ENCODE measurements at regions not wholly inside any gene's neighbourhood (a gene's known extent, or its start where the extent isn't known, plus 50 kb on each side); places are given as distances from the start of the nearest gene placed in this dataset.

DNA sequence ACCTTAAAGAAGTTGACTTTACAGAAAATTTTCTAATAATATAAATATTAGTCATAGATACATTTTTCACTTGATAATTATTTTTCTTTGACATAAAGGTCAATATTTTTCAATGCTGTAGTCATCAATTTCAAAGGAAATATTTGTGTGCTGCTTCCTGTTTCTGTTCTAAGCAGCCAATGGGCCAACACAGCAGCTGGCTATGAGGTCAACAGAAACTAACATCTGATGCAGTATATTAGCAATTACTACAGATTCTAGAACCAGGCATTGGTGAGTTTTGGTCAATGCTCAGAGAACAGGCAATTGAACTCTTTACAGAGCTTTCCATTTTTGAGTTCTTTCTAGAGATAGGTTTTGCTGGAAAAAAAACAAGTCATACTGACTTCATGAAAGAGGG, 669.6 kb upstream of the NRSN1 start:
- H3K9ac ChIP-seq (ENCODE audit: low read length) = no peak overlapping the region
- H3K27ac ChIP-seq (ENCODE audit: low read length) = no peak overlapping the region
- no peak overlapping the region for H2AFZ ChIP-seq (ENCODE audit: low read depth, low read length)
- peaks cover 3% of the 10 kb centered on the region for H3F3A ChIP-seq (ENCODE audit: insufficient read depth, low read length, poor library complexity, severe bottlenecking)
- H3K36me3 ChIP-seq (ENCODE audit: insufficient read depth, low read length) = no peaks in the 10 kb centered on the region
- H3K9me3 ChIP-seq (ENCODE audit: low read length) = no peaks in the 10 kb centered on the region
- H3K79me2 ChIP-seq (replicated peaks; ENCODE audit: insufficient read depth, low read length) = no peaks in the 10 kb centered on the region
- H4K20me1 ChIP-seq (ENCODE audit: insufficient read depth) = no peaks in the 10 kb centered on the region
- TF ChIP-seq POLR2AphosphoS5 (IDR thresholded peaks at IDR 0.05) = no peak
- TF ChIP-seq EZH2 (IDR thresholded peaks at IDR 0.05; ENCODE audit: borderline replicate concordance, insufficient read depth, low read length, poor library complexity, severe bottlenecking) = no peak
- no peak for TF ChIP-seq RAD21 (conservative IDR thresholded peaks at IDR 0.05)
- TF ChIP-seq TAF1 (IDR thresholded peaks at IDR 0.05; ENCODE audit: low read depth) = no peak
- TF ChIP-seq SMC3 (conservative IDR thresholded peaks at IDR 0.05; ENCODE audit: poor library complexity) = no peak
- TF ChIP-seq REST (IDR thresholded peaks at IDR 0.05; ENCODE audit: borderline replicate concordance) = no peak
- TF ChIP-seq, protein P1, sequence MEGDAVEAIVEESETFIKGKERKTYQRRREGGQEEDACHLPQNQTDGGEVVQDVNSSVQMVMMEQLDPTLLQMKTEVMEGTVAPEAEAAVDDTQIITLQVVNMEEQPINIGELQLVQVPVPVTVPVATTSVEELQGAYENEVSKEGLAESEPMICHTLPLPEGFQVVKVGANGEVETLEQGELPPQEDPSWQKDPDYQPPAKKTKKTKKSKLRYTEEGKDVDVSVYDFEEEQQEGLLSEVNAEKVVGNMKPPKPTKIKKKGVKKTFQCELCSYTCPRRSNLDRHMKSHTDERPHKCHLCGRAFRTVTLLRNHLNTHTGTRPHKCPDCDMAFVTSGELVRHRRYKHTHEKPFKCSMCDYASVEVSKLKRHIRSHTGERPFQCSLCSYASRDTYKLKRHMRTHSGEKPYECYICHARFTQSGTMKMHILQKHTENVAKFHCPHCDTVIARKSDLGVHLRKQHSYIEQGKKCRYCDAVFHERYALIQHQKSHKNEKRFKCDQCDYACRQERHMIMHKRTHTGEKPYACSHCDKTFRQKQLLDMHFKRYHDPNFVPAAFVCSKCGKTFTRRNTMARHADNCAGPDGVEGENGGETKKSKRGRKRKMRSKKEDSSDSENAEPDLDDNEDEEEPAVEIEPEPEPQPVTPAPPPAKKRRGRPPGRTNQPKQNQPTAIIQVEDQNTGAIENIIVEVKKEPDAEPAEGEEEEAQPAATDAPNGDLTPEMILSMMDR (IDR thresholded peaks at IDR 0.05; ENCODE audit: poor library complexity, severe bottlenecking) = no peak
- TF ChIP-seq EP300 (conservative IDR thresholded peaks at IDR 0.05; ENCODE audit: poor library complexity, severe bottlenecking) = no peak
- H3K4me3 ChIP-seq (ENCODE audit: low read length) = no peak overlapping the region
- H3K4me2 ChIP-seq (ENCODE audit: low read length) = no peak overlapping the region
- H3K27me3 ChIP-seq (ENCODE audit: insufficient read depth, low read depth, low read length) = no peaks in the 10 kb centered on the region
- no peaks in the 10 kb centered on the region for H3K9me2 ChIP-seq (ENCODE audit: insufficient read depth, low read length)

DNA sequence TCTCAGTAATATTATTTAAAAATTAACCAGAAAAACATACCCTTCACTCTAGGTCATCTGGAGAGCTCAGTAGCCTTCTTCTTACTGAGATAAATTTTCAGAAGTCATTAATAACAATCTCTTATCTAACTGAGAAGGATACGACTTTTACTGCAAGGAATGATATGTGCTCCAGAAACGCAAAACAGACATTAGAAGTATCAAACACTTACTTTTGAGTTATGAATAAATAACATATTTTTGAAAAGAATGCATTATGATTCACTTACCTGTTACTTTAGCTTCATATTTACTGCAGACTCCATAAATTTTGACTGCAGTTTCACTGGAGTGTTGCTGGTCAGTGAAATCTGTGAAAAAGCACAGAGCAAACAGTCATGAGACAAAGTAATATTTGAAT, 668.7 kb upstream of the NRSN1 start:
- no peak overlapping the region for H3K27ac ChIP-seq (ENCODE audit: low read length)
- no peaks in the 10 kb centered on the region for H4K20me1 ChIP-seq (ENCODE audit: insufficient read depth)
- H3K9me2 ChIP-seq (ENCODE audit: insufficient read depth, low read length) = no peaks in the 10 kb centered on the region
- no peaks in the 10 kb centered on the region for H3K27me3 ChIP-seq (ENCODE audit: insufficient read depth, low read depth, low read length)
- no peaks in the 10 kb centered on the region for H3K9me3 ChIP-seq (ENCODE audit: low read length)
- H3K4me2 ChIP-seq (ENCODE audit: low read length) = no peak overlapping the region
- TF ChIP-seq, protein P1 (IDR thresholded peaks at IDR 0.05; ENCODE audit: poor library complexity, severe bottlenecking) = no peak
- TF ChIP-seq MXI1 (conservative IDR thresholded peaks at IDR 0.05; ENCODE audit: poor library complexity, severe bottlenecking) (no peak), POLR2AphosphoS5 (IDR thresholded peaks at IDR 0.05) (no peak), EP300 (conservative IDR thresholded peaks at IDR 0.05; ENCODE audit: poor library complexity, severe bottlenecking) (no peak), REST (IDR thresholded peaks at IDR 0.05; ENCODE audit: borderline replicate concordance) (no peak), TAF1 (IDR thresholded peaks at IDR 0.05; ENCODE audit: low read depth) (no peak), EZH2 (IDR thresholded peaks at IDR 0.05; ENCODE audit: borderline replicate concordance, insufficient read depth, low read length, poor library complexity, severe bottlenecking) (no peak), SMC3 (conservative IDR thresholded peaks at IDR 0.05; ENCODE audit: poor library complexity) (no peak), RAD21 (conservative IDR thresholded peaks at IDR 0.05) (no peak)
- H3F3A ChIP-seq (ENCODE audit: insufficient read depth, low read length, poor library complexity, severe bottlenecking) = peaks cover 3% of the 10 kb centered on the region
- H3K4me3 ChIP-seq (ENCODE audit: low read length) = no peak overlapping the region
- H3K36me3 ChIP-seq (ENCODE audit: insufficient read depth, low read length) = no peaks in the 10 kb centered on the region
- no peak overlapping the region for H3K9ac ChIP-seq (ENCODE audit: low read length)
- H3K79me2 ChIP-seq (replicated peaks; ENCODE audit: insufficient read depth, low read length) = no peaks in the 10 kb centered on the region
- no peak overlapping the region for H2AFZ ChIP-seq (ENCODE audit: low read depth, low read length)

Data from neural cell (in vitro differentiated cells).